CD4-positive, alpha-beta memory T cell (primary cell): ENCODE measurements at regions not wholly inside any gene's neighbourhood (a gene's known extent, or its start where the extent isn't known, plus 50 kb on each side); places are given as distances from the start of the nearest gene placed in this dataset.

ENCODE experiments used
- CTCF ChIA-PET: fragments of 350-600 bp; sonication (Branson Sonifier 250); formaldehyde crosslinking; loops from one replicate; lab custom pipeline; 2021; ENCODE audit warnings: inconsistent platforms; ENCODE audit not compliant: partially characterized antibody; lab: Charles Lee
- POLR2A ChIA-PET: fragments of 350-600 bp; sonication (Branson Sonifier 250); formaldehyde crosslinking; loops from one replicate; lab custom pipeline; 2021; ENCODE audit not compliant: partially characterized antibody; lab: Charles Lee
- DNase-seq, 5 donors: peaks; one replicate each; pipeline versions ENCODE4 v3.0.0 to v3.0.0-alpha.2; 2020 to 2022; ENCODE audit warnings: mixed read lengths in 1 of 5
- H3K27ac ChIP-seq: one replicate; pipeline ENCODE4 v1.7.0; 2013; ENCODE audit warnings: low read depth, low read length
- H3K27me3 ChIP-seq: 2 replicates; pipeline ENCODE4 v1.7.0; 2013; ENCODE audit warnings: mild to moderate bottlenecking, low read length, moderate library complexity; ENCODE audit not compliant: insufficient read depth
- H3K36me3 ChIP-seq: 2 replicates; pipeline ENCODE4 v1.7.0; 2013; ENCODE audit warnings: mild to moderate bottlenecking, low read length, moderate library complexity; ENCODE audit not compliant: insufficient read depth
- H3K4me1 ChIP-seq: 2 replicates; pipeline ENCODE4 v1.7.0; 2013; ENCODE audit warnings: mild to moderate bottlenecking, low read length, moderate library complexity; ENCODE audit not compliant: insufficient read depth
- H3K4me3 ChIP-seq, 2 donors: one replicate each; pipeline ENCODE4 v1.7.0; 2013; ENCODE audit warnings: low read length in 2 of 2, mild to moderate bottlenecking in 1 of 2
- H3K9me3 ChIP-seq, 2 donors: one replicate each; pipeline ENCODE4 v1.7.0; 2013; ENCODE audit warnings: low read length in 2 of 2, control low read depth in 1 of 2; ENCODE audit not compliant: control insufficient read depth in 1 of 2
- H3K27ac Mint-ChIP-seq, 7 donors: one replicate each; pipeline ENCODE4 v1.8.0; 2020 to 2021; ENCODE audit warnings: mixed read lengths in 7 of 7, mild to moderate bottlenecking in 6 of 7, inconsistent platforms in 3 of 7, moderate library complexity in 3 of 7
- H3K27me3 Mint-ChIP-seq, 2 donors: one replicate each; pipeline ENCODE4 v1.8.0; 2020 to 2021; ENCODE audit warnings: mixed read lengths in 2 of 2
- H3K36me3 Mint-ChIP-seq, 2 donors: one replicate each; pipeline ENCODE4 v1.8.0; 2020 to 2021; ENCODE audit warnings: mixed read lengths in 2 of 2, inconsistent platforms in 1 of 2, mild to moderate bottlenecking in 1 of 2
- H3K4me1 Mint-ChIP-seq, 4 donors: one replicate each; pipeline ENCODE4 v1.8.0; 2020 to 2021; ENCODE audit warnings: mixed read lengths in 4 of 4, mild to moderate bottlenecking in 1 of 4
- H3K4me3 Mint-ChIP-seq, 8 donors: one replicate each; pipeline ENCODE4 v1.8.0; 2020 to 2021; ENCODE audit warnings: mixed read lengths in 8 of 8, mild to moderate bottlenecking in 7 of 8, moderate library complexity in 6 of 8, inconsistent platforms in 3 of 8
- H3K9me3 Mint-ChIP-seq, 8 donors: one replicate each; pipeline ENCODE4 v1.8.0; 2020 to 2021; ENCODE audit warnings: mixed read lengths in 8 of 8, mild to moderate bottlenecking in 5 of 8, inconsistent platforms in 3 of 8, moderate library complexity in 1 of 8
- intact Hi-C: fragments of 100-400 bp; cut with micrococcal nuclease; formaldehyde crosslinking; loops from one replicate; pipeline ENCODE4 v1.15.1; 2023

DNA sequence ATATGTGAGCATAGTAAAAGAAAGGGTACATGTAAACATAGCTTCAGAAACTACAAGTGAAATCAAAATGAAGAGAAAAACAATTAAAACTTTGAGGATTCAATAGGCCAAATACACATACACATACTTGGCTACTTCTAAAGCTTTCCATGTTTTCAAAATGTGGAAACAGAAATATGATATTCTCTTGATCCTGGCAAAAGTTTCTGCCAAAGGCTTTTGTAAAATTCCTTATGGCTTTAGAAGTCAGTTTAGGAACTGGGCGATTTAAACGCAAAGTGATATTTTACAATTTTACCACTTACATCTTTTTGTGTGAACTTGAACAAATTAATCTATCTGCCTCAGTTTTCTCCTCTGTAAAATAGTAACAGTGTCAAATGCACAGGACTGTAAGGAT is 756.4 kb downstream of the C12orf50 start:
- H3K4me1 ChIP-seq = no peaks in the 10 kb centered on the region
- ChIA-PET CTCF (no interaction called here), POLR2A (no interaction called here)
- H3K36me3 ChIP-seq = no peaks in the 10 kb centered on the region
- no peak overlapping the region for H3K4me3 ChIP-seq
- H3K27me3 ChIP-seq = no peaks in the 10 kb centered on the region
- intact Hi-C loops = no loop called here
- no peak overlapping the region for H3K27ac Mint-ChIP-seq
- no peaks in the 10 kb centered on the region for H3K4me1 Mint-ChIP-seq
- no peak overlapping the region for H3K27ac ChIP-seq
- no peak overlapping the region for H3K4me3 Mint-ChIP-seq
- no peaks in the 10 kb centered on the region for H3K27me3 Mint-ChIP-seq
- no peaks in the 10 kb centered on the region for H3K36me3 Mint-ChIP-seq
- H3K9me3 ChIP-seq = no peaks in the 10 kb centered on the region
- no peak for DNase-seq
- H3K9me3 Mint-ChIP-seq = peaks cover 0 to 9% (median 4%) of the 10 kb centered on the region in 8 donors

- ChIA-PET CTCF (no interaction called here), POLR2A (no interaction called here)
- Mint-ChIP-seq H3K27ac (no peak overlapping the region), H3K27me3 (no peaks in the 10 kb centered on the region), H3K36me3 (no peaks in the 10 kb centered on the region), H3K4me1 (no peaks in the 10 kb centered on the region), H3K9me3 (peaks cover 0 to 13% (median 3%) of the 10 kb centered on the region in 8 donors), H3K4me3 (no peak overlapping the region)
- intact Hi-C loops = no loop called here
- no peak for DNase-seq
- no peaks in the 10 kb centered on the region for H3K4me1 ChIP-seq
- H3K9me3 ChIP-seq = no peaks in the 10 kb centered on the region
- H3K36me3 ChIP-seq = no peaks in the 10 kb centered on the region
- no peak overlapping the region for H3K27ac ChIP-seq
- no peaks in the 10 kb centered on the region for H3K27me3 ChIP-seq
- H3K4me3 ChIP-seq = no peak overlapping the region
Measured at GRCh38 chr12:87270919-87271318, 758.3 kb downstream of the C12orf50 start.

- Histone ChIP-seq H3K27me3 (no peaks in the 10 kb centered on the region), H3K27ac (no peak overlapping the region), H3K9me3 (no peaks in the 10 kb centered on the region), H3K4me1 (no peaks in the 10 kb centered on the region), H3K36me3 (no peaks in the 10 kb centered on the region), H3K4me3 (no peak overlapping the region)
- ChIA-PET POLR2A (no interaction called here), CTCF (no interaction called here)
- Mint-ChIP-seq H3K27ac (no peak overlapping the region), H3K36me3 (no peaks in the 10 kb centered on the region), H3K9me3 (peaks cover 0 to 13% (median 4%) of the 10 kb centered on the region in 8 donors), H3K4me1 (no peaks in the 10 kb centered on the region), H3K4me3 (no peak overlapping the region), H3K27me3 (no peaks in the 10 kb centered on the region)
- no peak for DNase-seq
- intact Hi-C loops = no loop called here
Measured at GRCh38 chr12:87266305-87266704, 762.9 kb downstream of the C12orf50 start.

DNA sequence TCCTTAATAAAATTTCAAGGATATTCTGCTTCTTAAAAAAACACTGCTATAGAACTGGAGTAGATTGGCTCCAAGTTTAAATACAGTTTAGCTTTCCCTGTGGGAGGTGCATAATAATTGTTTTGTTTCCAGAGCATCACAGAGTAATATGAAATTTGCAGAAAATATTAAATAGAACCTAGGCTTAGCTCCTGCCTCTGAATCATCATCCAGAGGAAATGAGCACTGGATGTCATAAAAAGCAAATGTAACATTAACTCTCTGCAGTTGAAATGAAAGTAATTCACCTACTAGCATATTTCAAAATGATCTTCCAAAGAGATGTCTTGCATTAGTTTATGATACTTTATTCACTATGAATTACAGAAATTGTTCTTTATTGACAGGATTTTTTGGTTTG is 769.8 kb downstream of the C12orf50 start:
- Histone ChIP-seq H3K4me3 (no peak overlapping the region), H3K4me1 (no peaks in the 10 kb centered on the region), H3K9me3 (no peaks in the 10 kb centered on the region), H3K36me3 (no peaks in the 10 kb centered on the region), H3K27ac (no peak overlapping the region), H3K27me3 (no peaks in the 10 kb centered on the region)
- no peak for DNase-seq
- ChIA-PET CTCF (no interaction called here), POLR2A (no interaction called here)
- H3K4me1 Mint-ChIP-seq = no peaks in the 10 kb centered on the region
- H3K36me3 Mint-ChIP-seq = no peaks in the 10 kb centered on the region
- H3K27me3 Mint-ChIP-seq = no peaks in the 10 kb centered on the region
- intact Hi-C loops = no loop called here
- H3K27ac Mint-ChIP-seq = no peak overlapping the region
- H3K4me3 Mint-ChIP-seq = no peak overlapping the region
- peaks cover 0 to 8% (median 3%) of the 10 kb centered on the region in 8 donors for H3K9me3 Mint-ChIP-seq

DNA sequence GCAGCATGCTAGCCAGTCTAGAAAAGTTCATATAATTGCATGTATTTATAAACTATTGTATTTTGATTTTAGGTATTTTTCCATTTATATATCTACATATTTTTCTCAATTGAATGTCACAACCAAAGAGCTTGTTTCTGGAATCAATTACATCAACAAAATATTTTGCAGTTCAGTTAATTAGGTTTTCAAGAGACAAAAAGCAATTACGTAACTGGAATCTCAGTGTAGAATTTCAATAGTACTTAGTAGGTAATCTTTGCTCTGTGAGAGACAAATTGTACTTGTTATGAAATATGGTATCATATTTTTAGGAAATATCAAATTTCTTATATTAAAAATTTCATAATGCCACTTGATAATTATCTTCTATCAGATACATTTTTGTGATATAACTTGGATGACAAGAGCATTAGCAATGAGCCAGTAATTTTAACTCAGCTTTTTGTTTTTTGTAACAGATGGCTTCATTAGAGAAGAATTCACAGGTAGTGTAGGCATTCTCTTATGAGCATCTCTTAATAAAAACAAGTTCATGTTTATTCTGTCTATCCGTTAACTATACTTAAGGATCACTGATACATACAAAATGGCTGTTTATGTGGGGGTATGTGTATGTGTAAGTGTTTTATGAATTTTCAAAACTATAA is 774.7 kb downstream of the C12orf50 start:
- no peaks in the 10 kb centered on the region for H3K4me1 Mint-ChIP-seq
- no peaks in the 10 kb centered on the region for H3K27me3 Mint-ChIP-seq
- H3K9me3 Mint-ChIP-seq = peaks cover 0 to 15% (median 9%) of the 10 kb centered on the region in 8 donors

GRCh38 chr12:87253157-87253556 is 776.0 kb downstream of the C12orf50 start:
- H3K9me3 ChIP-seq = no peaks in the 10 kb centered on the region
- no peaks in the 10 kb centered on the region for H3K27me3 Mint-ChIP-seq
- no peaks in the 10 kb centered on the region for H3K4me1 Mint-ChIP-seq
- no peak overlapping the region for H3K27ac Mint-ChIP-seq
- H3K27me3 ChIP-seq = no peaks in the 10 kb centered on the region
- no peaks in the 10 kb centered on the region for H3K36me3 ChIP-seq
- no peak overlapping the region for H3K4me3 ChIP-seq
- H3K9me3 Mint-ChIP-seq = peaks cover 0 to 12% (median 9%) of the 10 kb centered on the region in 8 donors
- ChIA-PET CTCF (no interaction called here), POLR2A (no interaction called here)
- H3K27ac ChIP-seq = no peak overlapping the region
- intact Hi-C loops = no loop called here
- H3K36me3 Mint-ChIP-seq = peaks cover 0 to 3% of the 10 kb centered on the region in 2 donors
- H3K4me1 ChIP-seq = no peaks in the 10 kb centered on the region
- DNase-seq = no peak
- H3K4me3 Mint-ChIP-seq = no peak overlapping the region

More for the DNA sequence above, 774.7 kb downstream of the C12orf50 start:
- no peak for DNase-seq
- POLR2A ChIA-PET = no interaction called here
- Histone ChIP-seq H3K9me3 (no peaks in the 10 kb centered on the region), H3K4me3 (no peak overlapping the region), H3K27me3 (no peaks in the 10 kb centered on the region), H3K36me3 (no peaks in the 10 kb centered on the region), H3K4me1 (no peaks in the 10 kb centered on the region), H3K27ac (no peak overlapping the region)
- Mint-ChIP-seq H3K4me3 (no peak overlapping the region), H3K27ac (no peak overlapping the region), H3K36me3 (peaks cover 0 to 3% of the 10 kb centered on the region in 2 donors)
- CTCF ChIA-PET = no interaction called here
- intact Hi-C loops = no loop called here

DNA sequence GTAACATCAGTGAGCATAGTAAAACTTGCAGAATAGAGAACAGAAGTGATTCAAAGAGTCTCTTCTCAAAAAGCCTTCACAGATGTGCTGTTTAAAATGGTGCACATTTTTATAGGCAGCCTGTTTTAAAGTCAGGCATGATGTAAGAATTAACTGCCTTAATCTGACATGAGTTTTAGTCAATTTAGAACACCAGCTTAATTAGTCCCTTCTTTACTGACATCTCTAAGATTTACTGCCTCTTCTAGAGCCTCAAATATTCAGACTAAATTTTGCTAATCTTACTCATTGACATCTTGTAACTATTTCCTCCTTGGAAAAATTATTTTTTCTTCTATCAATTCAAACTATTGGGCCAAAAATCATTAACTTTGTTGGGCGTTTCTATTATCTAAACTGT is 782.5 kb downstream of the C12orf50 start:
- Histone ChIP-seq H3K4me1 (no peaks in the 10 kb centered on the region), H3K9me3 (no peaks in the 10 kb centered on the region), H3K27ac (no peak overlapping the region), H3K27me3 (no peaks in the 10 kb centered on the region), H3K4me3 (no peak overlapping the region), H3K36me3 (no peaks in the 10 kb centered on the region)
- H3K4me3 Mint-ChIP-seq = no peak overlapping the region
- POLR2A ChIA-PET = no interaction called here
- CTCF ChIA-PET = no interaction called here
- intact Hi-C loops = no loop called here
- H3K9me3 Mint-ChIP-seq = peaks cover 0 to 10% (median 5%) of the 10 kb centered on the region in 8 donors
- H3K36me3 Mint-ChIP-seq = no peaks in the 10 kb centered on the region
- H3K27ac Mint-ChIP-seq = no peak overlapping the region
- DNase-seq = no peak
- no peaks in the 10 kb centered on the region for H3K4me1 Mint-ChIP-seq
- no peaks in the 10 kb centered on the region for H3K27me3 Mint-ChIP-seq
